GM21717 (cell line): ENCODE measurements at regions not wholly inside any gene's neighbourhood (a gene's known extent, or its start where the extent isn't known, plus 50 kb on each side); places are given as distances from the start of the nearest gene placed in this dataset.
"Not testable (repeated sequence)": the region's sequence is repeated elsewhere in the genome, so short reads cannot be mapped to it uniquely, and the experiment has no call there.

Experiments used
- ATAC-seq: cut with Tn5 transposase; IDR thresholded peaks from one replicate; pipeline ENCODE4 v1.9.1; 2021; ENCODE audit warnings: mild to moderate bottlenecking, moderate library complexity; ENCODE audit not compliant: unreplicated experiment

- no peak for ATAC-seq
Measured at GRCh38 chr6:167392631-167393316, 67.9 kb downstream of the TTLL2 start.

- ATAC-seq, result no peak
Measured at GRCh38 chr6:167393731-167394130, 68.8 kb downstream of the TTLL2 start.

GRCh38 chr6:167394339-167394738, 69.5 kb downstream of the TTLL2 start:
- ATAC-seq, result no peak

GRCh38 chr6:167394820-167395219, 69.9 kb downstream of the TTLL2 start:
- no peak for ATAC-seq

GRCh38 chr6:167396068-167396658, 71.3 kb downstream of the TTLL2 start:
- no peak for ATAC-seq

- ATAC-seq, result no peak
Measured at GRCh38 chr6:167396659-167397490, 72.0 kb downstream of the TTLL2 start.

- ATAC-seq, result no peak
Measured at GRCh38 chr6:167397712-167398111, 72.8 kb downstream of the TTLL2 start.

GRCh38 chr6:167398214-167399050, 73.5 kb downstream of the TTLL2 start:
- no peak for ATAC-seq

- no peak for ATAC-seq
Measured at GRCh38 chr6:167399051-167399387, 74.1 kb downstream of the TTLL2 start.

- no peak for ATAC-seq
Measured at GRCh38 chr6:167399599-167399998, 74.7 kb downstream of the TTLL2 start.

GRCh38 chr6:167400482-167401138, 75.7 kb downstream of the TTLL2 start:
- no peak for ATAC-seq

GRCh38 chr6:167401525-167402194, 76.8 kb downstream of the TTLL2 start:
- ATAC-seq, result no peak

GRCh38 chr6:167402195-167402686, 77.4 kb downstream of the TTLL2 start:
- no peak for ATAC-seq

GRCh38 chr6:167403427-167403826, 78.5 kb downstream of the TTLL2 start:
- no peak for ATAC-seq

- no peak for ATAC-seq
Measured at GRCh38 chr6:167404385-167405049, 79.6 kb downstream of the TTLL2 start.

- ATAC-seq, result no peak
Measured at GRCh38 chr6:167405778-167406532, 81.1 kb downstream of the TTLL2 start.

GRCh38 chr6:167406533-167407238, 81.8 kb downstream of the TTLL2 start:
- ATAC-seq, result not testable (repeated sequence)
